HEK293T (cell line): ENCODE measurements at regions not wholly inside any gene's neighbourhood (a gene's known extent, or its start where the extent isn't known, plus 50 kb on each side); places are given as distances from the start of the nearest gene placed in this dataset.

ENCODE experiments used
- ARNT ChIP-seq: fragments of 450-650 bp; IDR thresholded peaks from 2 replicates; pipeline ENCODE4 v1.6.1; 2017; ENCODE audit warnings: mild to moderate bottlenecking
- BHLHE40 ChIP-seq: fragments of 450-650 bp; IDR thresholded peaks from 2 replicates; pipeline ENCODE4 v1.6.1; 2016; ENCODE audit warnings: mild to moderate bottlenecking, moderate library complexity, borderline replicate concordance
- CTBP1 ChIP-seq: fragments of 450-650 bp; IDR thresholded peaks from 2 replicates; pipeline ENCODE4 v1.6.1; 2016; ENCODE audit warnings: borderline replicate concordance
- FOXA1 ChIP-seq: fragments of 450-650 bp; IDR thresholded peaks from 2 replicates; pipeline ENCODE4 v1.6.1; 2016; ENCODE audit warnings: mild to moderate bottlenecking
- FOXK2 ChIP-seq: fragments of 450-650 bp; IDR thresholded peaks from 2 replicates; pipeline ENCODE4 v1.6.1; 2016; ENCODE audit warnings: mild to moderate bottlenecking
- FOXM1 ChIP-seq: fragments of 450-650 bp; IDR thresholded peaks from 2 replicates; pipeline ENCODE4 v1.6.1; 2017; ENCODE audit warnings: mild to moderate bottlenecking, borderline replicate concordance
- HDGF ChIP-seq: fragments of 450-650 bp; IDR thresholded peaks from 2 replicates; pipeline ENCODE4 v1.6.1; 2017; ENCODE audit warnings: antibody characterized with exemption, borderline replicate concordance
- L3MBTL2 ChIP-seq: fragments of 450-650 bp; conservative IDR thresholded peaks from 2 replicates; pipeline ENCODE4 v1.6.1; 2016; ENCODE audit warnings: mild to moderate bottlenecking
- NFRKB ChIP-seq: fragments of 450-650 bp; IDR thresholded peaks from 2 replicates; pipeline ENCODE4 v1.6.1; 2016; ENCODE audit warnings: mild to moderate bottlenecking, moderate library complexity
- SP1 ChIP-seq: fragments of 450-650 bp; IDR thresholded peaks from 2 replicates; pipeline ENCODE4 v1.6.1; 2017
- SUZ12 ChIP-seq: fragments of 450-650 bp; IDR thresholded peaks from 2 replicates; pipeline ENCODE4 v1.6.1; 2016; ENCODE audit warnings: mild to moderate bottlenecking

GRCh38 chrX:22338740-22339139, 66.0 kb downstream of the CBLL2 start:
- TF ChIP-seq L3MBTL2 (no peak), FOXA1 (no peak), FOXM1 (no peak), SP1 (no peak), NFRKB (no peak), BHLHE40 (no peak), CTBP1 (no peak), FOXK2 (no peak), SUZ12 (no peak), ARNT (no peak), HDGF (no peak)
